SK-N-SH (cell line): ENCODE measurements at regions not wholly inside any gene's neighbourhood (a gene's known extent, or its start where the extent isn't known, plus 50 kb on each side); places are given as distances from the start of the nearest gene placed in this dataset.

ENCODE experiments used
- CTCF ChIA-PET: fragments of 300-600, 350-600 bp; formaldehyde crosslinking; extraction: SDS; loops from one replicate; lab custom pipeline; 2021; lab: Yijun Ruan, JAX
- POLR2A ChIA-PET: fragments of 350-600 bp; sonication (Branson Sonifier 250); formaldehyde crosslinking; extraction: SDS; loops from one replicate; lab custom pipeline; 2020; ENCODE audit warnings: antibody characterized with exemption, inconsistent platforms; lab: Yijun Ruan, JAX
- DNase-seq: peaks from one replicate; pipeline ENCODE4 v3.0.0; 2012
- H2AFZ ChIP-seq: fragments of 200-600 bp; sonication (generic); 2 replicates; pipeline ENCODE4 v1.8.1; 2016; ENCODE audit warnings: antibody characterized with exemption, mild to moderate bottlenecking, low read depth
- H3F3A ChIP-seq: fragments of 200-600 bp; sonication (generic); replicated peaks from 2 replicates; pipeline ENCODE3; 2016; ENCODE audit warnings: antibody characterized with exemption, mild to moderate bottlenecking; ENCODE audit not compliant: insufficient read depth
- H3K27ac ChIP-seq, 2 experiments: fragments of 200-500 bp in 1 of 2; fragments of 200-600 bp in 1 of 2; sonication (Bioruptor generic) in 1 of 2; sonication (generic), shearing (Covaris generic) in 1 of 2; 2 replicates each; pipeline versions ENCODE4 v1.5.1 to v1.6.1; 2014 to 2016; ENCODE audit warnings: low read depth in 2 of 2, inconsistent platforms in 1 of 2, low read length in 1 of 2, mild to moderate bottlenecking in 1 of 2, mixed read lengths in 1 of 2
- H3K27me3 ChIP-seq: fragments of 200-600 bp; sonication (generic), shearing (Covaris generic); 2 replicates; pipeline ENCODE4 v1.6.1; 2016; ENCODE audit warnings: mixed run types; ENCODE audit not compliant: insufficient read depth
- H3K36me3 ChIP-seq, 2 experiments: fragments of 200-500 bp in 1 of 2; fragments of 200-600 bp in 1 of 2; sonication (Bioruptor generic) in 1 of 2; sonication (generic) in 1 of 2; replicated peaks in 1 of 2; 2 replicates each; pipeline versions ENCODE3 to v1.5.1; 2014 to 2016; ENCODE audit warnings: low read length in 1 of 2, mild to moderate bottlenecking in 1 of 2; ENCODE audit not compliant: insufficient read depth in 2 of 2, control insufficient read depth in 1 of 2
- H3K4me1 ChIP-seq, 2 experiments: fragments of 200-500 bp in 1 of 2; fragments of 200-600 bp in 1 of 2; sonication (Bioruptor generic) in 1 of 2; sonication (generic), shearing (Covaris generic) in 1 of 2; 2 replicates each; pipeline versions ENCODE4 v1.5.1 to v1.6.1; 2014 to 2016; ENCODE audit warnings: low read depth in 1 of 2, low read length in 1 of 2, mixed run types in 1 of 2; ENCODE audit not compliant: insufficient read depth in 2 of 2, control insufficient read depth in 1 of 2
- H3K4me2 ChIP-seq: fragments of 200-600 bp; sonication (generic), shearing (Covaris generic); 2 replicates; pipeline ENCODE4 v1.6.1; 2017; ENCODE audit warnings: mixed run types
- H3K4me3 ChIP-seq, 2 experiments: fragments of 200-500 bp in 1 of 2; fragments of 200-600 bp in 1 of 2; sonication (Bioruptor generic) in 1 of 2; sonication (generic), shearing (Covaris generic) in 1 of 2; 2 replicates each; pipeline versions ENCODE4 v1.5.1 to v1.8.1; 2014 to 2016; ENCODE audit warnings: low read depth in 2 of 2, inconsistent platforms in 1 of 2, low read length in 1 of 2, mild to moderate bottlenecking in 1 of 2, mixed read lengths in 1 of 2, moderate library complexity in 1 of 2
- H3K79me2 ChIP-seq: fragments of 200-600 bp; sonication (generic); 2 replicates; pipeline ENCODE4 v1.8.1; 2017; ENCODE audit warnings: mild to moderate bottlenecking; ENCODE audit not compliant: insufficient read depth
- H3K9ac ChIP-seq: fragments of 200-600 bp; sonication (generic); 2 replicates; pipeline ENCODE4 v1.6.1; 2017; ENCODE audit warnings: mixed run types
- H3K9me2 ChIP-seq: fragments of 200-600 bp; sonication (generic); 2 replicates; pipeline ENCODE4 v1.6.1; 2017; ENCODE audit warnings: mixed run types
- H3K9me3 ChIP-seq: fragments of 200-600 bp; sonication (generic); 2 replicates; pipeline ENCODE4 v1.6.1; 2017; ENCODE audit warnings: mixed run types, mild to moderate bottlenecking, moderate library complexity
- H4K20me1 ChIP-seq: fragments of 200-600 bp; sonication (generic); 2 replicates; pipeline ENCODE4 v1.6.1; 2017; ENCODE audit warnings: mild to moderate bottlenecking, mixed run types; ENCODE audit not compliant: insufficient read depth
- EP300 ChIP-seq, 2 experiments: IDR thresholded peaks; 2 replicates each; pipeline versions ENCODE4 v1.4.0 to v1.6.1; 2012; ENCODE audit warnings: borderline replicate concordance in 1 of 2, low read depth in 1 of 2, low read length in 1 of 2
- FOXJ3 ChIP-seq: sonication (generic); formaldehyde crosslinking; IDR thresholded peaks from 2 replicates; pipeline ENCODE4 v1.5.1; 2020; ENCODE audit warnings: mild to moderate bottlenecking, missing genetic modification reagents
- FOXM1 ChIP-seq: IDR thresholded peaks from 2 replicates; pipeline ENCODE4 v1.4.0; 2012; ENCODE audit warnings: low read depth, mild to moderate bottlenecking
- IRF3 ChIP-seq: fragments of 150-350 bp; IDR thresholded peaks from 2 replicates; pipeline ENCODE4 v1.6.1; 2016; ENCODE audit warnings: mild to moderate bottlenecking, low read depth, low read length
- NRF1 ChIP-seq: IDR thresholded peaks from 2 replicates; pipeline ENCODE4 v1.6.1; 2012; ENCODE audit warnings: low read depth, mild to moderate bottlenecking, low read length
- RAD21 ChIP-seq: IDR thresholded peaks from 2 replicates; pipeline ENCODE4 v1.6.1; 2012; ENCODE audit warnings: mild to moderate bottlenecking, low read length
- RCOR1 ChIP-seq: fragments of 150-350 bp; IDR thresholded peaks from 2 replicates; pipeline ENCODE4 v1.6.1; 2017; ENCODE audit warnings: antibody characterized with exemption, low read length
- SMC3 ChIP-seq: IDR thresholded peaks from 2 replicates; pipeline ENCODE4 v1.6.1; 2012; ENCODE audit warnings: low read depth, low read length, improper control_type of control experiment
- TCF12 ChIP-seq: IDR thresholded peaks from 2 replicates; pipeline ENCODE4 v1.4.0; 2012
- USF2 ChIP-seq: fragments of 150-350 bp; IDR thresholded peaks from 2 replicates; pipeline ENCODE4 v1.6.1; 2017; ENCODE audit warnings: antibody characterized with exemption, low read length, low read depth, borderline replicate concordance
- YY1 ChIP-seq: IDR thresholded peaks from 2 replicates; pipeline ENCODE4 v1.4.0; 2012; ENCODE audit warnings: low read depth, mild to moderate bottlenecking
- WGBS: methylation state at CpG from one replicate; pipeline ENCODE4 v1.1.6; 2017; ENCODE audit warnings: low lambda C conversion rate; 5-methylcytosine and 5-hydroxymethylcytosine counted together
- TF ChIP-seq, protein P1 (sequence below): IDR thresholded peaks from 2 replicates; pipeline ENCODE4; 2012

DNA sequence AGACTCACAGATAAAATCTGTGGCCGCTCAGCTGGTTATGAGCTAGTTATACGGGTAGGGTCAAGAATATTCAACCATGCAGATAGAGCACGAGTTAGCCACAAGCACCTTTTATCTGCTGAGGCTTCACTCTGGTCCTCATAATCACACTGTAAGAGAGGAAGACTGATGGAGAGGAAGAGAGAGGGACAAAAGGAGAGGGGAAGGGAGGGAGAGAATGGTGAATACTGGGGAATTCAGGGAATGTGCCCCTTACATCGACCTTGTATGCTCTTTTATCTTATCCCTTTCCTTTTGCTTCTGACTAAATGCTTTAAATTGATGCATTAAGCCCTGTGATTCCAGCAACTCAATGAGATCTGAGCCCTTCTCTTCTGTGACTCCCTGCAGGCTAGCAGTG lies 333.1 kb downstream of the DSEL start:
- H3K4me1 ChIP-seq = no peaks in the 10 kb centered on the region
- no peaks in the 10 kb centered on the region for H3K36me3 ChIP-seq
- H3K9me3 ChIP-seq = no peaks in the 10 kb centered on the region
- no peaks in the 10 kb centered on the region for H3K9me2 ChIP-seq
- no peak overlapping the region for H3K27ac ChIP-seq
- WGBS = 18% methylated on average over 4 of the region's 4 CpGs
- H2AFZ ChIP-seq = no peak overlapping the region
- no peaks in the 10 kb centered on the region for H3K27me3 ChIP-seq
- POLR2A ChIA-PET = no interaction called here
- no peaks in the 10 kb centered on the region for H4K20me1 ChIP-seq
- H3K4me2 ChIP-seq = no peak overlapping the region
- no peaks in the 10 kb centered on the region for H3K79me2 ChIP-seq
- no peak for DNase-seq
- TF ChIP-seq FOXM1 = no peak
- no peaks in the 10 kb centered on the region for H3F3A ChIP-seq
- CTCF ChIA-PET = interaction anchor here (0.7 kb wide), 1 partner anchor 16 kb away, joined by 3 read pairs; no protein-coding TSS in a partner anchor
- no peak overlapping the region for H3K9ac ChIP-seq
- no peak overlapping the region for H3K4me3 ChIP-seq

DNA sequence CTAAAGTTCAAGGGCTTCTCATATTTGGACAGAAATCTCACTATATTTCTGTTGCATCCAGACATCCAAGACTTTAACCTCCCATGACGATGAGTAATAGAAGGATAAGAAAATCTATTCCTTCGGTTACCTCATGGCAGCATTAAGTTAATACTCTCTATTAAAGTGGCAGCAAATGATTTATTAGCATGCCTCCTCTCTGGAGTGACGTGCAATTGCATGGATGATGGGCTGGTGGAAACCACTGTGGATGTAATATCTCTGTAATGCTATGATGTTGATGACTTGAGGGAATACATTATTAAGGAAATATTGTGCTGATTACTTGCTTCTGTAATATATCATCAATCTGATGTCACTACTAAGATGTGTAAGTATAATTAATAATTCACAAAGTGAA lies 336.8 kb downstream of the DSEL start:
- CTCF ChIA-PET = no interaction called here
- WGBS = 65% methylated on average over 3 of the region's 3 CpGs

DNA sequence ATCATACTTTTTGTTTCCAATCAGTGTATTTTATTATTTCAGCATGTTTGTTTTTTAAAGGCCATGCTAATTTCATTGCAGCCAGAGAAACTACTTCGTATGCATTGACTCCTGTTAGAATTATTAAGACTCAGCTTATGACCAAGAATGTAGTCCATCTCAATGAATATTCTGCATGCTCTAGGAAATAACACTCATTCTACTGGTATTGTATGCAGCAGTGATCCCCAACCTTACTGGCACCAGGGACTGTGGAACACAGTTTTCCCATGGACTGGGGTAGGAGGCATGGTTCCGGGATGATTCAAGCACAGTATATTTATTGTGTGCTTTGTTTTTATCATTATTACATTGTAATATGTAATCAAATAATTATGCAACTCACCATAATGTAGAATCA lies 356.9 kb downstream of the DSEL start:
- no peak overlapping the region for H3K4me2 ChIP-seq
- ChIA-PET POLR2A (no interaction called here), CTCF (interaction anchor here (1.1 to 3.4 kb wide), 3 partner anchors 16 to 55 kb away, joined by 3 to 15 read pairs (median 3); no protein-coding TSS in a partner anchor)
- no peak overlapping the region for H3K27ac ChIP-seq
- WGBS = 82% methylated on average over 2 of the region's 2 CpGs
- H3K9me3 ChIP-seq = no peaks in the 10 kb centered on the region
- H2AFZ ChIP-seq = no peak overlapping the region
- TF ChIP-seq, protein P1, sequence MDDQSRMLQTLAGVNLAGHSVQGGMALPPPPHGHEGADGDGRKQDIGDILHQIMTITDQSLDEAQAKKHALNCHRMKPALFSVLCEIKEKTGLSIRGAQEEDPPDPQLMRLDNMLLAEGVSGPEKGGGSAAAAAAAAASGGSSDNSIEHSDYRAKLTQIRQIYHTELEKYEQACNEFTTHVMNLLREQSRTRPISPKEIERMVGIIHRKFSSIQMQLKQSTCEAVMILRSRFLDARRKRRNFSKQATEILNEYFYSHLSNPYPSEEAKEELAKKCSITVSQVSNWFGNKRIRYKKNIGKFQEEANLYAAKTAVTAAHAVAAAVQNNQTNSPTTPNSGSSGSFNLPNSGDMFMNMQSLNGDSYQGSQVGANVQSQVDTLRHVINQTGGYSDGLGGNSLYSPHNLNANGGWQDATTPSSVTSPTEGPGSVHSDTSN = no peak
- TF ChIP-seq RCOR1 = no peak
- TF ChIP-seq RAD21 = no peak
- no peak for TF ChIP-seq SMC3
- TF ChIP-seq FOXJ3 (CRISPR knock-in tag) = no peak
- TF ChIP-seq YY1 = no peak
- TF ChIP-seq USF2 = no peak
- H3K36me3 ChIP-seq = no peaks in the 10 kb centered on the region
- DNase-seq = no peak
- H3K4me1 ChIP-seq = no peaks in the 10 kb centered on the region
- no peak overlapping the region for H3K4me3 ChIP-seq
- H3K9me2 ChIP-seq = no peaks in the 10 kb centered on the region
- H3K9ac ChIP-seq = no peak overlapping the region
- H4K20me1 ChIP-seq = no peaks in the 10 kb centered on the region
- no peaks in the 10 kb centered on the region for H3F3A ChIP-seq
- no peaks in the 10 kb centered on the region for H3K27me3 ChIP-seq
- no peaks in the 10 kb centered on the region for H3K79me2 ChIP-seq

More for the DNA sequence above, 336.8 kb downstream of the DSEL start:
- Histone ChIP-seq H3K4me1 (no peaks in the 10 kb centered on the region), H3K27me3 (no peaks in the 10 kb centered on the region), H3K4me2 (no peak overlapping the region), H3F3A (no peaks in the 10 kb centered on the region), H4K20me1 (no peaks in the 10 kb centered on the region), H3K79me2 (no peaks in the 10 kb centered on the region), H3K27ac (no peak overlapping the region), H3K9me3 (no peaks in the 10 kb centered on the region), H3K9ac (no peak overlapping the region), H3K4me3 (no peak overlapping the region), H2AFZ (no peak overlapping the region), H3K9me2 (no peaks in the 10 kb centered on the region), H3K36me3 (no peaks in the 10 kb centered on the region)
- POLR2A ChIA-PET = no interaction called here
- no peak for DNase-seq
- TF ChIP-seq NRF1 (no peak), FOXM1 (no peak), EP300 (IDR thresholded peaks at IDR 0.05; ENCODE audit: borderline replicate concordance in 1 of 2, low read depth in 1 of 2, low read length in 1 of 2) (no peak), IRF3 (no peak), YY1 (no peak), TCF12 (no peak)
